ENCODE measurements at regions not wholly inside any gene's neighbourhood (a gene's known extent, or its start where the extent isn't known, plus 50 kb on each side); places are given as distances from the start of the nearest gene placed in this dataset.

GRCh38 chr13:34351134-34351533, 533.2 kb downstream of the RFC3 start:
- Histone ChIP-seq H2BK12ac (ENCODE audit: low read length) (no peak overlapping the region), H2BK5ac (ENCODE audit: low read depth, low read length, poor library complexity) (no peak overlapping the region), H3K14ac (ENCODE audit: low read length) (no peak overlapping the region), H4K8ac (ENCODE audit: low read depth, low read length) (no peak overlapping the region), H4K91ac (ENCODE audit: low read depth, low read length) (no peak overlapping the region), H3K79me2 (ENCODE audit: control insufficient read depth, insufficient read depth, low read length, poor library complexity) (no peaks in the 10 kb centered on the region), H3K4me3 (ENCODE audit: low read depth, low read length) (no peak overlapping the region), H3K9ac (ENCODE audit: low read length) (no peak overlapping the region), H3K36me3 (ENCODE audit: control insufficient read depth in 1 of 2, insufficient read depth in 2 of 2, low read length in 2 of 2) (no peaks in the 10 kb centered on the region), H2AFZ (ENCODE audit: insufficient read depth, low read length, poor library complexity) (no peak overlapping the region), H3K18ac (ENCODE audit: low read length) (no peak overlapping the region), H3K27ac (ENCODE audit: low read depth, low read length) (no peak overlapping the region), H3K4me1 (ENCODE audit: control insufficient read depth in 1 of 2, insufficient read depth in 2 of 2, low read length in 2 of 2) (peaks cover 7% of the 10 kb centered on the region in 2 experiments), H3K23ac (ENCODE audit: low read length) (no peak overlapping the region), H2AK5ac (ENCODE audit: low read length) (no peak overlapping the region), H3K9me3 (ENCODE audit: insufficient read depth, low read depth, low read length) (no peaks in the 10 kb centered on the region), H3K4me2 (ENCODE audit: low read length) (no peak overlapping the region), H3K4ac (ENCODE audit: low read depth, low read length) (no peak overlapping the region), H3K79me1 (ENCODE audit: low read length) (no peaks in the 10 kb centered on the region), H4K12ac (ENCODE audit: low read depth, low read length) (no peak overlapping the region), H3K27me3 (ENCODE audit: insufficient read depth, low read length) (no peaks in the 10 kb centered on the region), H2BK120ac (ENCODE audit: insufficient read depth, low read length, poor library complexity) (no peak overlapping the region)
- 100% methylated on average over 3 of the region's 3 CpGs for WGBS (ENCODE audit: extremely low coverage, insufficient coverage, insufficient read length)
- no peak for DNase-seq

GRCh38 chr13:34352958-34353357, 535.0 kb downstream of the RFC3 start:
- no CpG with 5 or more reads among the region's 4 CpGs for WGBS (ENCODE audit: extremely low coverage, insufficient coverage, insufficient read length)
- no peaks in the 10 kb centered on the region for H3K79me2 ChIP-seq (ENCODE audit: control insufficient read depth, insufficient read depth, low read length, poor library complexity)
- H2BK12ac ChIP-seq (ENCODE audit: low read length), result no peak overlapping the region
- H3K23ac ChIP-seq (ENCODE audit: low read length), result no peak overlapping the region
- H2AFZ ChIP-seq (ENCODE audit: insufficient read depth, low read length, poor library complexity), result no peak overlapping the region
- no peak overlapping the region for H4K91ac ChIP-seq (ENCODE audit: low read depth, low read length)
- H2AK5ac ChIP-seq (ENCODE audit: low read length), result no peak overlapping the region
- no peaks in the 10 kb centered on the region for H3K36me3 ChIP-seq (ENCODE audit: control insufficient read depth in 1 of 2, insufficient read depth in 2 of 2, low read length in 2 of 2)
- H3K4me3 ChIP-seq (ENCODE audit: low read depth, low read length), result no peak overlapping the region
- peaks cover 7 to 12% of the 10 kb centered on the region in 2 experiments for H3K4me1 ChIP-seq (ENCODE audit: control insufficient read depth in 1 of 2, insufficient read depth in 2 of 2, low read length in 2 of 2)
- no peaks in the 10 kb centered on the region for H3K27me3 ChIP-seq (ENCODE audit: insufficient read depth, low read length)
- H4K8ac ChIP-seq (ENCODE audit: low read depth, low read length), result no peak overlapping the region
- H3K9ac ChIP-seq (ENCODE audit: low read length), result no peak overlapping the region
- no peak overlapping the region for H2BK120ac ChIP-seq (ENCODE audit: insufficient read depth, low read length, poor library complexity)
- H3K14ac ChIP-seq (ENCODE audit: low read length), result no peak overlapping the region
- no peak overlapping the region for H3K4me2 ChIP-seq (ENCODE audit: low read length)
- no peaks in the 10 kb centered on the region for H3K79me1 ChIP-seq (ENCODE audit: low read length)
- no peak overlapping the region for H3K27ac ChIP-seq (ENCODE audit: low read depth, low read length)
- no peak overlapping the region for H3K18ac ChIP-seq (ENCODE audit: low read length)
- no peaks in the 10 kb centered on the region for H3K9me3 ChIP-seq (ENCODE audit: insufficient read depth, low read depth, low read length)
- DNase-seq, result no peak
- no peak overlapping the region for H4K12ac ChIP-seq (ENCODE audit: low read depth, low read length)
- no peak overlapping the region for H3K4ac ChIP-seq (ENCODE audit: low read depth, low read length)
- no peak overlapping the region for H2BK5ac ChIP-seq (ENCODE audit: low read depth, low read length, poor library complexity)

- Histone ChIP-seq H3K79me1 (ENCODE audit: low read length) (no peaks in the 10 kb centered on the region), H2BK12ac (ENCODE audit: low read length) (no peak overlapping the region), H3K23ac (ENCODE audit: low read length) (no peak overlapping the region), H3K4me3 (ENCODE audit: low read depth, low read length) (no peak overlapping the region), H3K27me3 (ENCODE audit: insufficient read depth, low read length) (no peaks in the 10 kb centered on the region), H3K14ac (ENCODE audit: low read length) (no peak overlapping the region), H3K9ac (ENCODE audit: low read length) (no peak overlapping the region), H4K12ac (ENCODE audit: low read depth, low read length) (no peak overlapping the region), H4K8ac (ENCODE audit: low read depth, low read length) (no peak overlapping the region), H2AK5ac (ENCODE audit: low read length) (no peak overlapping the region), H3K79me2 (ENCODE audit: control insufficient read depth, insufficient read depth, low read length, poor library complexity) (no peaks in the 10 kb centered on the region), H3K4me2 (ENCODE audit: low read length) (no peak overlapping the region), H2AFZ (ENCODE audit: insufficient read depth, low read length, poor library complexity) (no peak overlapping the region), H2BK120ac (ENCODE audit: insufficient read depth, low read length, poor library complexity) (no peak overlapping the region), H3K27ac (ENCODE audit: low read depth, low read length) (no peak overlapping the region), H3K36me3 (ENCODE audit: control insufficient read depth in 1 of 2, insufficient read depth in 2 of 2, low read length in 2 of 2) (no peaks in the 10 kb centered on the region), H3K4me1 (ENCODE audit: control insufficient read depth in 1 of 2, insufficient read depth in 2 of 2, low read length in 2 of 2) (peaks cover 4 to 5% of the 10 kb centered on the region in 2 experiments), H3K18ac (ENCODE audit: low read length) (no peak overlapping the region), H3K4ac (ENCODE audit: low read depth, low read length) (no peak overlapping the region), H2BK5ac (ENCODE audit: low read depth, low read length, poor library complexity) (no peak overlapping the region), H4K91ac (ENCODE audit: low read depth, low read length) (no peak overlapping the region), H3K9me3 (ENCODE audit: insufficient read depth, low read depth, low read length) (no peaks in the 10 kb centered on the region)
- no peak for DNase-seq
- no CpG with 5 or more reads among the region's 4 CpGs for WGBS (ENCODE audit: extremely low coverage, insufficient coverage, insufficient read length)
These were observed 538.9 kb downstream of the RFC3 start for GRCh38 chr13:34356686-34357434.

GRCh38 chr13:34357435-34358232, 539.7 kb downstream of the RFC3 start:
- Histone ChIP-seq H3K4me1 (ENCODE audit: control insufficient read depth in 1 of 2, insufficient read depth in 2 of 2, low read length in 2 of 2) (peaks cover 4 to 5% of the 10 kb centered on the region in 2 experiments), H3K23ac (ENCODE audit: low read length) (no peak overlapping the region), H3K27ac (ENCODE audit: low read depth, low read length) (no peak overlapping the region), H2AFZ (ENCODE audit: insufficient read depth, low read length, poor library complexity) (no peak overlapping the region), H4K8ac (ENCODE audit: low read depth, low read length) (no peak overlapping the region), H3K79me1 (ENCODE audit: low read length) (no peaks in the 10 kb centered on the region), H3K4ac (ENCODE audit: low read depth, low read length) (no peak overlapping the region), H4K91ac (ENCODE audit: low read depth, low read length) (no peak overlapping the region), H3K27me3 (ENCODE audit: insufficient read depth, low read length) (no peaks in the 10 kb centered on the region), H3K9me3 (ENCODE audit: insufficient read depth, low read depth, low read length) (no peaks in the 10 kb centered on the region), H2BK120ac (ENCODE audit: insufficient read depth, low read length, poor library complexity) (no peak overlapping the region), H3K36me3 (ENCODE audit: control insufficient read depth in 1 of 2, insufficient read depth in 2 of 2, low read length in 2 of 2) (no peaks in the 10 kb centered on the region), H2BK5ac (ENCODE audit: low read depth, low read length, poor library complexity) (no peak overlapping the region), H3K18ac (ENCODE audit: low read length) (no peak overlapping the region), H3K9ac (ENCODE audit: low read length) (no peak overlapping the region), H2BK12ac (ENCODE audit: low read length) (no peak overlapping the region), H2AK5ac (ENCODE audit: low read length) (no peak overlapping the region), H4K12ac (ENCODE audit: low read depth, low read length) (no peak overlapping the region), H3K4me3 (ENCODE audit: low read depth, low read length) (no peak overlapping the region), H3K79me2 (ENCODE audit: control insufficient read depth, insufficient read depth, low read length, poor library complexity) (no peaks in the 10 kb centered on the region), H3K14ac (ENCODE audit: low read length) (no peak overlapping the region), H3K4me2 (ENCODE audit: low read length) (no peak overlapping the region)
- no CpG with 5 or more reads among the region's 10 CpGs for WGBS (ENCODE audit: extremely low coverage, insufficient coverage, insufficient read length)
- no peak for DNase-seq

Data from trophoblast cell (in vitro differentiated cells and primary cell).